ENCODE measurements at regions not wholly inside any gene's neighbourhood (a gene's known extent, or its start where the extent isn't known, plus 50 kb on each side); places are given as distances from the start of the nearest gene placed in this dataset.
"Not testable (repeated sequence)": the region's sequence is repeated elsewhere in the genome, so short reads cannot be mapped to it uniquely, and the experiment has no call there.

DNA sequence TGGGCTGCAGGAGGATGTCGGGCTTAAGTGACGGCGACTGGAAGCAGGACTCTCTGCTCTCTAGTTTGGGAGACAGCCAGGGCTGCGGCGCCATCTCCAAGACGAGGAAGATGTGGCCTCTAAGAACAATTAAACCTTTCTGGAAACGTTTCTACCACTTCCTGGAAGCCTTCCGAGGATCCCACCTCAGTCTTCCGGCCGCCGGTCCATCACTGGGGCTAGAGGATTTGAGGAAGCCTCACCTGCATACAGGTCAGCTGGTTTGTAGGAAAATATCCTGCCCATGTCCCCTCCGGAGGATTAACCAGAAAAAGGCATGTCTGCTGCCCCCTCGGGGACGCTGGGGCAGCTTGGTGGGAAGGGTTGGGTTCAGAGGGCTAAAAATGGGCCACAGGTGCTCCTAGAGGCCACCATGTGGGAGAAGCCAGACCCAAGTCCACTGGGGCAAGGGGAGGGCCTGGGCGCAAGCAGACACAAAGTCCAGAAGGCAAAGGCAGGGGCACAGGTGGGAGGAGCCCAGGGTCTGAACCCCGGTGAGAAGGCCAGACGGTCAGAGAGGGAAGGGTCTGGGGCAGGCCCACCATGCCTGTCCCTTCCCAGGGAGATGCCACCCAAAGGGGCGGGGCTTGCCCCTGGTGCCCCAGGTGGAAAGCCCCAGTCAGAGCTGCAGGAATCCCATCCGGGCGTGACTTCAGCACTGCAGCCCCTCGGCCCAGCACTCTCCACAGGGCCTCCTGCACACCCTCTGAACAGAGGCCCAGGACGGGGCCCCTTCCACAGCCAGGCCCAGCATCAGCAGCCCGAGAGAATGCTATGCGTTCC, 82.2 kb upstream of the ID2 start:
- no peak for DNase-seq (ENCODE audit: extremely low read depth in 1 of 11, low read depth in 9 of 11, low spot score in 4 of 11)

DNA sequence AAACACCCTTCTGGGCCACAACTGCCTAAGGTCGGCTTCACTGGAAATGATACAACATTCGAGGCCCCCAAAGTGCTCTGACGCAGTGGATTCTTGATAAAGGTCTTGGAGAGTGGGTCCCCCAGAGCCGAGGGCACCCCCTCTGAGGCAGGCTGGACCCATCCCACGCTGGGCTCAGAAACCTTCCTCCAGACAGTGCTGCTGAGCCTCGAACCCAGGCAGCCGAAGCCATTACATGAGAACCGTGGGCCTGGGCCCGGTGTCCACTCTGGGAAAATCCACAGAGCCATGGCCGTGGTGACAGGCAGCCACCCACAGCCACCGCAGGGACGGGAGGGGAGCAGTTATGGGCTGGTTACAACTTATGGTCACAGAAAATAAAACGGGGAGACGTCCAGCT, 81.4 kb upstream of the ID2 start:
- DNase-seq (ENCODE audit: extremely low read depth in 1 of 11, low read depth in 9 of 11, low spot score in 4 of 11), result no peak

DNA sequence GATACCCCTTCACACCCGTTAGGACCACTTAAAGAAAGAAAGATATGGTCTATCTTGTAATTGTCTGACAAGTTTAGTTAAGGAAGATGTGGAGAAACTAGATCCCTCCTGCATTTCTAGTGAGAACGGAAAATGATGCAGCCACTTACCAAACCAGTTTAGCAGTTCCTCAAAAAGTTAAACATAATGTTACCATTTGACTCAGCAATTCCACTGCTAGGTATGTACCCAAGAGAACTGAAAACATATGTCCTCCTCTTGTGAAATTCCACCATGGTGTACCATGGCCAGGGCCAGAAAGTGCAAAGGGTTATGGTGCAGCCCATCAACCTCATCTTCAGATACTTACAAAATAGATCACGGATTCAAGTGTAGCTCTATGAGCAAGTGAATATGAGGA, 79.0 kb upstream of the ID2 start:
- DNase-seq (ENCODE audit: extremely low read depth in 1 of 11, low read depth in 9 of 11, low spot score in 4 of 11), result no peak

- not testable (repeated sequence) for DNase-seq (ENCODE audit: extremely low read depth in 1 of 11, low read depth in 9 of 11, low spot score in 4 of 11)
Observed at GRCh38 chr2:8603356-8603755, 78.5 kb upstream of the ID2 start.

GRCh38 chr2:8604262-8604661, 77.6 kb upstream of the ID2 start:
- no peak for DNase-seq (ENCODE audit: extremely low read depth in 1 of 11, low read depth in 9 of 11, low spot score in 4 of 11)

DNA sequence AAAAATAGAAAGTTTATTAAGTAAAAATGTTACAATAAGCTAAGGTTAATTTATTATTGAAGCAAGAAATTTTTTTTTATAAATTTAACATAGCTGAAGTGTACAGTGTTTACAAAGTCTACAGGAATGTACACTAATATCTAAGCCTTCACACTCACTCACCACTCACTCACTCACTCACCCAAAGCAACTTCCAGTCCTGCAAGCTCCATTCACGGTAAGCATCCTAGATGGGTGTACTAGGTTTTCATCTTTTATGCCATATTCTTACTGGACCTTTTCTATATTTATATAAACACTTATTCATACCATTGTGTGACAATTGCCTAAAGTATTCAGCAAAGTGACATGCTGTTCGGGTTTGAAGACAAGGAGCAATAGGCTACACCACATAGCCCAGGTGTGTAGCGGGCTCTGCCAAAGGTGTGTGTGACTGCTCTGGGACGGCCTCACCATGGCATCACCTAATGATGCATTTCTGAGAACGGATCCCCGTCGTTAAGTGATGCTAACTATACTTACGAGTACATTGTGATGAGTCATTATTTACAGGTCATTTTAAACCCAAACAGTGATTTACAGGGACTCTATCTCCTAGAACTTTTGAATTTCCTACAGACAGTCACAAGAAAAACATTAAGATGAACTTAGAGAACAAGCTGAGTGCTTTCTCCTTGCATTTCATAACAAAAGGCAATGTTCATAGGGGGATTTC, 76.3 kb upstream of the ID2 start:
- no peak for DNase-seq (ENCODE audit: extremely low read depth in 1 of 11, low read depth in 9 of 11, low spot score in 4 of 11)

DNA sequence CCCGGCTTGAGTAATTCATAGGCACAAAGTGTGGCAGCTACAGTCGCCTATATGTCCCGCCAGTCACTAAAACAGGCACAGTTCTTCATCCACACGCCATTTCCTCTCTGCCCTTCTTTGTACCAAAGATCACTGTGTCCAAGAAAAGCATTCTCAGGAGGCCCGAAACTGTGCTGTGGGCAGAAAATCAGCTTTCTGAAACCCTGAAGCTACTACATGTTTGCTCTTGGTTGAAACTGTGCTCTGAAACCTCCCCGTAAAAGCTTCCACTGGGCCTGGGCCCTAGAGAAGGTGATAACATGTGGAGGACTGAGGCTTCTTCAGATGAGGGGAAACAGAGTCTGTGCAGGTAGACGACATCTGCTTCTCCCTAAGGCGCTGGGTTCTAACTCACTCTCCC, 75.6 kb upstream of the ID2 start:
- no peak for DNase-seq (ENCODE audit: extremely low read depth in 1 of 11, low read depth in 9 of 11, low spot score in 4 of 11)

- no peak for DNase-seq (ENCODE audit: extremely low read depth in 1 of 11, low read depth in 9 of 11, low spot score in 4 of 11)
Observed at GRCh38 chr2:8606649-8607550, 75.0 kb upstream of the ID2 start.

GRCh38 chr2:8607606-8608005, 74.2 kb upstream of the ID2 start:
- DNase-seq (ENCODE audit: extremely low read depth in 1 of 11, low read depth in 9 of 11, low spot score in 4 of 11), result no peak

DNA sequence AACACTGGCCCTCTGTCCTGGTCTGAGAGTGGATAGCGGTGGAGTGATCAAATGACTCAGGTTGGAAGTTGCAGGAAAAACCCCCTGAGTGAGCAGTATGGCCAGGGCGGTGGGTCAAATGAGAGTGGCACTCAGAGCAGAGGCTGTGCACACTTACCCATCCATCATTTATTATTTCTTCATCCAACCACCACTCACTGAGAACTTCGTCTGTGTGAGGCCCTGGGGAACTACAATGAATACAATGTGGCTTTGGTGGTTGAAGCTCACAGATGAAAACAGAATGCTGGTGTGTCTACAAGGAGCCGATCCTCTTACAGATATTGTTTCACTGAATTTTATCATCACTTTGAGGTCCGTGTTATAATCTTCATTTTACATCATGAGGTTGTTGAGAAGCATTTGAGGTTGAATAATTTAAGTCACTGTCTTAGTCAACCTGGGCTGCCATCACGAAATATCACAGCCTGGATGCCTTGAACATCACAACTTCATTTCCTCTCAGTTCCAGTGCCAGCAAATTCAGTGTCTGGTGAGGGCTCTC, 73.4 kb upstream of the ID2 start:
- no peak for DNase-seq (ENCODE audit: extremely low read depth in 1 of 11, low read depth in 9 of 11, low spot score in 4 of 11)

DNA sequence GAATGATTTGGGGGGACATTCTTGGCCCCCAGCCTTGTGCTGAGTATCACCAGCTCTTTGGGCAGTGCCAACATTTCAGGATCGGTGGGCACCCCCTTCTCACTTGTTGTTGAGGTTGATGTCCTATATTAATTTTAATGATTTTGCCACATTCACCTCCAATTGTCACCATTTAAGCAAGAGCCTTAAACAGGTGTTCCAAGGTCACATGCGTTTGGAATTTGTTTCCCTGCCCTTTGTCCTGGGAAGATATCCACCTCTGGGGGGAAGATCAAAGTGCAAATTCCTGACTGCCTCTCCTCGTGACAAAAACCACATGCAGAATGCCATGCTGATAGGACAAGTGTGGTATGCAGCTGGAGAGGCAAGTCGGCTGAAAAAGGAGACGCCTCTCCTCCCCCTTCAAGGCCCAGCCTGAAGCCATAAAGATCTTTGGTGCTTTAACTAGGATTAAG, 72.5 kb upstream of the ID2 start:
- no peak for DNase-seq (ENCODE audit: extremely low read depth in 1 of 11, low read depth in 9 of 11, low spot score in 4 of 11)

- DNase-seq (ENCODE audit: extremely low read depth in 1 of 11, low read depth in 9 of 11, low spot score in 4 of 11), result not testable (repeated sequence)
Observed at GRCh38 chr2:8610775-8611174, 71.1 kb upstream of the ID2 start.

DNA sequence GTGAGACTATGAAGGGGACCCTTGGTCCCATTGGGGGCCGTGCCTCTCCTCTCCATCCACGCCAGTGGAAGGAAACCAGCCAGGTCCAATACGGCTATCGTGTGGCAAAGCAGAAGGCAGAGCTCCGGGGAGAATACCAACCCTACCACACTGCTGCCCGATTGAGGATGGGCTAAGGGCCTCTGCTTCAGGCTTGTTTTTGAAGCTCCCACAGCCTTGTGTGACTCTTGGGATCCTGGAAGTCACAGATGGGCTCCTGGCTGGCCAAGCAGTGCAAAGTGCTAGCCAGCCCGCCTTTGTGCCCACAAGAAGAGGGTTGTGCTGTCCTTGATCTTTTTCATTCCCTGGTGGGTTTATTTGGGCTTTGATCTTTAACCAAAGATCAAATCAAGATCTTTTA, 70.6 kb upstream of the ID2 start:
- DNase-seq (ENCODE audit: extremely low read depth in 1 of 11, low read depth in 9 of 11, low spot score in 4 of 11), result no peak

- no peak for DNase-seq (ENCODE audit: extremely low read depth in 1 of 11, low read depth in 9 of 11, low spot score in 4 of 11)
Observed at GRCh38 chr2:8611700-8612099, 70.2 kb upstream of the ID2 start.

- no peak for DNase-seq (ENCODE audit: extremely low read depth in 1 of 11, low read depth in 9 of 11, low spot score in 4 of 11)
Observed at GRCh38 chr2:8612734-8613179, 69.1 kb upstream of the ID2 start.

DNA sequence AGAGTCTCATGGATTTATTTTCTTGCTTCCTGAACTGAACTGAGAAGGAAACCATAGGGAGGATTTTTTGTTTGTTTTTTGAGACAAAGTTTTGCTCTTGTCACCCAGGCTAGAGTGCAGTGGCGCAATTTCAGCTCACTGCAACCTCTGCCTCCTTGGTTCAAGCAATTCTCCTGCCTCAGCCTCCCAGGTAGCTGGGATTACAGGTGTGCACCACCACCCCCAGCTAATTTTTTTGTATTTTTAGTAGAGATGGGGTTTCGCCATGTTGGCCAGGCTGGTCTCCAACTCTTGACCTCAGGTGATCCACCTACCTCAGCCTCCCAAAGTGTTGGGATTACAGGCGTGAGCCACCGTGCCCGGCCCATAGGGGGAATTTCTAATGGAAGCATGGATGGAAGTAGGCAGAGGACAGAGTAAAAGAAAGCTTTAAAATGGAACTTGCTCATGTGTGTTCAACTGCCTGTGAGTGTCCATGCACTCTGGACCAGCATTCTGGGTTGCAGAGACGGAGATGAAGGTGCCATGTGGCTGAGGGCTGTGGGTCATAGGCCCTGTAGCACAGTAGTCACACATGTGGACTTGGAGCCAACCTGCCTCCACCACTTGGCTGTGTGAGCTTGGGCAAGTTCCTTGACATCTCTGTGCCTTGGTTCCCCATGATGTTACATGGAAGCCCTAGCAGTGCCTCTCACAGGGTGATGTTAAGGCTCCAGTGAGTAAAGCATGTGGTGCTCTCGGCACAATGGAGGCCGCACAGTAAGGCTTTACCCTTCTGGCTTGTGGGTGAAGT, 68.5 kb upstream of the ID2 start:
- DNase-seq (ENCODE audit: extremely low read depth in 1 of 11, low read depth in 9 of 11, low spot score in 4 of 11), result not testable (repeated sequence)

GRCh38 chr2:8614646-8615045, 67.2 kb upstream of the ID2 start:
- DNase-seq (ENCODE audit: extremely low read depth in 1 of 11, low read depth in 9 of 11, low spot score in 4 of 11), result no peak

GRCh38 chr2:8615252-8615575, 66.6 kb upstream of the ID2 start:
- DNase-seq (ENCODE audit: extremely low read depth in 1 of 11, low read depth in 9 of 11, low spot score in 4 of 11), result no peak

Data from renal cortex interstitium (tissue), 11 donors.